ENCODE measurements at regions not wholly inside any gene's neighbourhood (a gene's known extent, or its start where the extent isn't known, plus 50 kb on each side); places are given as distances from the start of the nearest gene placed in this dataset.
"Not testable (repeated sequence)": the region's sequence is repeated elsewhere in the genome, so short reads cannot be mapped to it uniquely, and the experiment has no call there.

DNA sequence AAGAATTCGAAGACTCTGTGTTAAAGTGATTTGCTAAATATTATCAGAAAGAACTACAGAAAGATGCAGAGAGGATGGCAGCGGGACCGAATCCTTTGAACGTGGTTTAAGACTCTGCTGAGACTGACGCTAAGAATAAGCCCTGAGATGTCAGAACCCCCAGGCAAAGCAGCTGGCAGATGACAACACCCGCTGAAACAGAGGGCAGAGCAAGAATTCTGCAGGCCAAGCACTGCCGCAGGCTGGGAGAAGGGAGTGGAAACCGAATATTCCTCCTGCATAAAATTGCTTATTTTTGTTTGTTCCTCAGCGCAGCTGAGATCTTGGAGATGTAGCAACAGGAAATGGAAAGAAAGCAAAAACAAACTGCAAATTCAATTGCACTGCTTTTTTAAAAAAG lies 153.3 kb downstream of the ADRA2C start:
- H3K4me1 Mint-ChIP-seq; DNase-seq (ENCODE audit: low spot score in 2 of 2); ATAC-seq (ENCODE audit: low read depth); H3K4me3 Mint-ChIP-seq; H3K36me3 Mint-ChIP-seq; H3K27ac Mint-ChIP-seq; H3K9me3 Mint-ChIP-seq: not testable (repeated sequence)
- peaks cover 10% of the 10 kb centered on the region for H3K27me3 Mint-ChIP-seq

DNA sequence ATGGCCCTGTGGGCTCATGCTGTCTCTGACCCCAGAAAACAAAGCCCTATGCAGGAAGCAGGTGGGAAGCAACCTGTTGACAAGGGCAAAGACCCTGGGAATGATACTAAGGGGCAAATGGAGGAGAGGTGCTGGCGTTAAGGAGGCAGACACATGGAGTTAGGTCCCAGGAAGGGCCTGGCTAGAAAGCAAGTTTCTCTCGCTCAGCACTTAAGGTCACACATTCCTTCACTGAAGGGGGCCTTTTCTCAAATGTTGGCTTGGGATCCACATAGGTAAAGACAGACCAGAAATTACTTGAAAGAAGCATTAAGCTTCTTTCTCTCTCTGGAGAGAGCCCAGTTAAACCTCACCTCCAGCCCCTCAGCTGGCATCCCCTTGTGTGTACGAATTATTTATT lies 155.7 kb downstream of the ADRA2C start:
- H3K4me3 Mint-ChIP-seq; H3K4me1 Mint-ChIP-seq; H3K9me3 Mint-ChIP-seq; H3K36me3 Mint-ChIP-seq; H3K27me3 Mint-ChIP-seq; DNase-seq (ENCODE audit: low spot score in 2 of 2); H3K27ac Mint-ChIP-seq; ATAC-seq (ENCODE audit: low read depth): not testable (repeated sequence)

- not testable (repeated sequence) for H3K36me3 Mint-ChIP-seq; DNase-seq (ENCODE audit: low spot score in 2 of 2); H3K27ac Mint-ChIP-seq; H3K4me1 Mint-ChIP-seq; H3K4me3 Mint-ChIP-seq; H3K9me3 Mint-ChIP-seq; ATAC-seq (ENCODE audit: low read depth)
- H3K27me3 Mint-ChIP-seq = peaks cover 17% of the 10 kb centered on the region
These were observed 159.7 kb downstream of the ADRA2C start for GRCh38 chr4:3925841-3926240.

DNA sequence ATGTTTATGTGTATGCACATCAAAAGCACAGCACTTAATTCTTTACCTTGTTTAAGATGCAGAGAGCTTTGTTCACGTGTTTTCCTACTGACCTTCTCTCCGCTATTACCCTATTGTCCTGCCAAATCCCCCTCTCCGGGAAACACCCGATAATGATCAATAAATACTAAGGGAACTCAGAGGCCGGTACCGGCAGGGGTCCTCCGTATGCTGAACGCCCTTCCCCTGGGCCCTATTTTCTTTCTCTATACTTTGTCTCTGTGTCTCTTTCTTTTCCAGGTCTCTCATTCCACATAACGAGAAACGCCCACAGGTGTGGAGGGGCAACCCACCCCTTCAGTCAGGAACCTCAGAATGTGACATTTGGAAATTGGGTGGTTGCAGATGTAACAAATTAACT lies 160.1 kb downstream of the ADRA2C start:
- H3K4me1 Mint-ChIP-seq; H3K36me3 Mint-ChIP-seq; H3K27ac Mint-ChIP-seq; DNase-seq (ENCODE audit: low spot score in 2 of 2); H3K9me3 Mint-ChIP-seq; H3K4me3 Mint-ChIP-seq; ATAC-seq (ENCODE audit: low read depth): not testable (repeated sequence)
- peaks cover 17% of the 10 kb centered on the region for H3K27me3 Mint-ChIP-seq

DNA sequence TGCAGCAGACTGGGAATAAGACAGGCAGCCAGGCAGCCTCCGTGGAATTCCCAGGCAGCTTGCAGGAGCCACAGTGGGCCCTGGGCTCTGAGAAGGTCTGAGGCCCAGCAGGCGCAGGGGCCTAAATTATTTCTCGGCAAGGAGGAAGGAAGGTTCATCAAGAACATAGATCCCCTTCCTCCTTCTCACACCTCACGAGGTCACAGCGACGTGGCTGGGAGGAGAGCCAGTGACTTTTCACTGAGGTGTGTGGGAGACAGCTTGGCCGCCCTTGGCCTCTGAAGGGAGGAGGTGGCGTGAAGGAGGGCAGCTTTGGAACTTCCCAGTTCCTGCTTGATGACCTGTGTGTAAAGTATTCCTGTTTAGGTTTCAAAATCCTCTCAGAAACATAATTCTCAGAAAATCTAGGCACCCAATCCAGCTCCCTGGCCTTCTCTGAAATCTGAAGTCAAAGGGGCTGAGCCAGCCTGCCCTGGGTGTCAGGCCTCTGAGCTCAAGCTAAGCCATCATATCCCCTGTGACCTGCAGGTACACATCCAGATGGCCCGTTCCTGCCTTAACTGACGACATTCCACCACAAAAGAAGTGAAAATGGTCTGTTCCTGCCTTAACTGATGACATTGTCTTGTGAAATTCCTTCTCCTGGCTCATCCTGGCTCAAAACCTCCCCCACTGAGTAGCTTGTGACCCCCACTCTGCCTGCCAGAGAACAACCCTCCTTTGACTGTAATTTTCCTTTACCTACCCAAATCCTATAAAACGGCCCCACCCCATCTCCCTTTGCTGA lies 161.0 kb downstream of the ADRA2C start:
- not testable (repeated sequence) for ATAC-seq (ENCODE audit: low read depth); H3K4me1 Mint-ChIP-seq; H3K27ac Mint-ChIP-seq; DNase-seq (ENCODE audit: low spot score in 2 of 2); H3K4me3 Mint-ChIP-seq; H3K9me3 Mint-ChIP-seq; H3K36me3 Mint-ChIP-seq
- peaks cover 17% of the 10 kb centered on the region for H3K27me3 Mint-ChIP-seq

GRCh38 chr4:3929431-3929830 lies 163.2 kb downstream of the ADRA2C start:
- not testable (repeated sequence) for H3K27ac Mint-ChIP-seq; DNase-seq (ENCODE audit: low spot score in 2 of 2); H3K9me3 Mint-ChIP-seq; H3K4me3 Mint-ChIP-seq; H3K36me3 Mint-ChIP-seq; ATAC-seq (ENCODE audit: low read depth); H3K4me1 Mint-ChIP-seq
- H3K27me3 Mint-ChIP-seq = peaks cover 17% of the 10 kb centered on the region

DNA sequence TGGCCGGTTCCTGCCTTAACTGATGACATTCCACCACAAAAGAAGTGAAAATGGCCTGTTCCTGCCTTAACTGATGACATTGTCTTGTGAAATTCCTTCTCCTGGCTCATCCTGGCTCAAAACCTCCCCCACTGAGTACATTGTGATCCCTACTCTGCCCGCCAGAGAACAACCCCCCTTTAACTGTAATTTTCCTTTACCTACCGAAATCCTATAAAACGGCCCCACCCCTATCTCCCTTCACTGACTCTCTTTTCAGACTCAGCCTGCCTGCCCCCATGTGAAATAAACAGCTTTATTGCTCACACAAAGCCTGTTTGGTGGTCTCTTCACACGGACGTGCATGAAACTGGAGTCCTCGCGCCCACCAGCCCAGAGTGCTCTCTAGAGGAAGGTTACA lies 166.5 kb downstream of the ADRA2C start:
- not testable (repeated sequence) for H3K4me1 Mint-ChIP-seq; H3K4me3 Mint-ChIP-seq; ATAC-seq (ENCODE audit: low read depth); H3K27ac Mint-ChIP-seq; H3K9me3 Mint-ChIP-seq; H3K36me3 Mint-ChIP-seq; DNase-seq (ENCODE audit: low spot score in 2 of 2)
- H3K27me3 Mint-ChIP-seq = peaks cover 14% of the 10 kb centered on the region

GRCh38 chr4:3935406-3935805 lies 169.2 kb downstream of the ADRA2C start:
- H3K27ac Mint-ChIP-seq; H3K4me1 Mint-ChIP-seq; H3K4me3 Mint-ChIP-seq; H3K36me3 Mint-ChIP-seq; H3K27me3 Mint-ChIP-seq; ATAC-seq (ENCODE audit: low read depth); DNase-seq (ENCODE audit: low spot score in 2 of 2); H3K9me3 Mint-ChIP-seq: not testable (repeated sequence)

- H3K4me1 Mint-ChIP-seq = no peaks in the 10 kb centered on the region
- H3K36me3 Mint-ChIP-seq = no peaks in the 10 kb centered on the region
- H3K4me3 Mint-ChIP-seq = no peak overlapping the region
- H3K9me3 Mint-ChIP-seq = no peaks in the 10 kb centered on the region
- no peak for DNase-seq (ENCODE audit: low spot score in 2 of 2)
- no peak for ATAC-seq (ENCODE audit: low read depth)
- peaks cover 4% of the 10 kb centered on the region for H3K27me3 Mint-ChIP-seq
- no peak overlapping the region for H3K27ac Mint-ChIP-seq
These were observed 170.0 kb downstream of the ADRA2C start for GRCh38 chr4:3936184-3936583.

- H3K27ac Mint-ChIP-seq; H3K27me3 Mint-ChIP-seq; H3K4me3 Mint-ChIP-seq; DNase-seq (ENCODE audit: low spot score in 2 of 2); H3K4me1 Mint-ChIP-seq; ATAC-seq (ENCODE audit: low read depth); H3K9me3 Mint-ChIP-seq; H3K36me3 Mint-ChIP-seq: not testable (repeated sequence)
These were observed 171.8 kb downstream of the ADRA2C start for GRCh38 chr4:3937849-3938562.

GRCh38 chr4:3938676-3939075 lies 172.5 kb downstream of the ADRA2C start:
- DNase-seq (ENCODE audit: low spot score in 2 of 2) = not testable (repeated sequence)

GRCh38 chr4:3939954-3940591 lies 173.9 kb downstream of the ADRA2C start:
- not testable (repeated sequence) for H3K4me3 Mint-ChIP-seq; ATAC-seq (ENCODE audit: low read depth); H3K9me3 Mint-ChIP-seq; H3K4me1 Mint-ChIP-seq; H3K27me3 Mint-ChIP-seq; H3K36me3 Mint-ChIP-seq; DNase-seq (ENCODE audit: low spot score in 2 of 2); H3K27ac Mint-ChIP-seq

More at GRCh38 chr4:3938676-3939075, 172.5 kb downstream of the ADRA2C start:
- not testable (repeated sequence) for H3K4me1 Mint-ChIP-seq; H3K4me3 Mint-ChIP-seq; H3K27me3 Mint-ChIP-seq; H3K27ac Mint-ChIP-seq; H3K36me3 Mint-ChIP-seq; ATAC-seq (ENCODE audit: low read depth); H3K9me3 Mint-ChIP-seq

GRCh38 chr4:3941735-3942522 lies 175.7 kb downstream of the ADRA2C start:
- ATAC-seq (ENCODE audit: low read depth); H3K4me3 Mint-ChIP-seq; H3K27me3 Mint-ChIP-seq; H3K4me1 Mint-ChIP-seq; H3K36me3 Mint-ChIP-seq; H3K9me3 Mint-ChIP-seq; DNase-seq (ENCODE audit: low spot score in 2 of 2); H3K27ac Mint-ChIP-seq: not testable (repeated sequence)

GRCh38 chr4:3942569-3942971 lies 176.4 kb downstream of the ADRA2C start:
- H3K4me1 Mint-ChIP-seq; H3K36me3 Mint-ChIP-seq; H3K27me3 Mint-ChIP-seq; H3K4me3 Mint-ChIP-seq; ATAC-seq (ENCODE audit: low read depth); H3K27ac Mint-ChIP-seq; H3K9me3 Mint-ChIP-seq: not testable (repeated sequence)
- DNase-seq (ENCODE audit: low spot score in 2 of 2) = peak; percentile 54 to 61

All from memory B cell (primary cell).